ENCODE measurements at regions not wholly inside any gene's neighbourhood (a gene's known extent, or its start where the extent isn't known, plus 50 kb on each side); places are given as distances from the start of the nearest gene placed in this dataset.

DNA sequence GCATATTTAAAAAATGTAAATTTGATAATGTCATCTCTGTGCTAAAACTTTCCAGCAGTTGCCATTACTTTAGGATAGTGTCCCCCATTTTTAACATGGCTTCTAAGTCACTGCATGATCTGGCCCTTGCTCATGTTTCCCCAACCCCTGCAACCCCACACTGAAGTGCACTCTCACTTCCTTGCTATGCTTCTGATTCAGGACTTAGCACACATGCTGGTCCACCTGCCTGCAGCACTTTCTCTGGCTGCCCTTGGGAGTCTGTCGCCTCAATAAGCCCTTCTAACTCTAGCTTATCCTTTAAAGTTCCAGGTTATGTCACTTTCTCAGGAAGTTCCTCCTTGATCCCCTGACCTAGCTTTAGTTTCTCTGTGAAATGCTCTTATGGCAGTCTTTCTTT, 241.0 kb downstream of the POSTN start:
- BruUV-seq (replicated peaks) = no TSS peak
- CTCF ChIA-PET = no interaction called here

More for the DNA sequence above, 241.0 kb downstream of the POSTN start:
- Histone ChIP-seq H3K27me3 (ENCODE audit: insufficient read depth, low read length) (no peaks in the 10 kb centered on the region), H2AFZ (ENCODE audit: low read depth, low read length, poor library complexity, severe bottlenecking) (no peak overlapping the region), H3K4me2 (ENCODE audit: low read length) (no peak overlapping the region), H3K79me2 (ENCODE audit: insufficient read depth, low read length) (no peaks in the 10 kb centered on the region), H3K36me3 (ENCODE audit: control insufficient read depth in 1 of 2, insufficient read depth in 2 of 2, low read length in 2 of 2) (no peaks in the 10 kb centered on the region), H3K9ac (ENCODE audit: low read length) (no peak overlapping the region), H4K20me1 (ENCODE audit: insufficient read depth) (no peaks in the 10 kb centered on the region), H3K4me3 (replicated peaks in 1 of 2; ENCODE audit: low read depth in 1 of 2, low read length in 2 of 2) (no peak overlapping the region), H3K27ac (ENCODE audit: low read depth, low read length) (no peak overlapping the region), H3K9me2 (ENCODE audit: insufficient read depth) (no peaks in the 10 kb centered on the region), H3K9me3 (ENCODE audit: control insufficient read depth in 1 of 2, insufficient read depth in 1 of 2, low read depth in 1 of 2, low read length in 2 of 2) (peaks cover 12 to 13% of the 10 kb centered on the region in 2 experiments; a peak in 2 of 4 replicates), H3K4me1 (ENCODE audit: control insufficient read depth in 1 of 2, insufficient read depth in 2 of 2, low read length in 2 of 2) (no peaks in the 10 kb centered on the region)
- TF ChIP-seq, protein P1, sequence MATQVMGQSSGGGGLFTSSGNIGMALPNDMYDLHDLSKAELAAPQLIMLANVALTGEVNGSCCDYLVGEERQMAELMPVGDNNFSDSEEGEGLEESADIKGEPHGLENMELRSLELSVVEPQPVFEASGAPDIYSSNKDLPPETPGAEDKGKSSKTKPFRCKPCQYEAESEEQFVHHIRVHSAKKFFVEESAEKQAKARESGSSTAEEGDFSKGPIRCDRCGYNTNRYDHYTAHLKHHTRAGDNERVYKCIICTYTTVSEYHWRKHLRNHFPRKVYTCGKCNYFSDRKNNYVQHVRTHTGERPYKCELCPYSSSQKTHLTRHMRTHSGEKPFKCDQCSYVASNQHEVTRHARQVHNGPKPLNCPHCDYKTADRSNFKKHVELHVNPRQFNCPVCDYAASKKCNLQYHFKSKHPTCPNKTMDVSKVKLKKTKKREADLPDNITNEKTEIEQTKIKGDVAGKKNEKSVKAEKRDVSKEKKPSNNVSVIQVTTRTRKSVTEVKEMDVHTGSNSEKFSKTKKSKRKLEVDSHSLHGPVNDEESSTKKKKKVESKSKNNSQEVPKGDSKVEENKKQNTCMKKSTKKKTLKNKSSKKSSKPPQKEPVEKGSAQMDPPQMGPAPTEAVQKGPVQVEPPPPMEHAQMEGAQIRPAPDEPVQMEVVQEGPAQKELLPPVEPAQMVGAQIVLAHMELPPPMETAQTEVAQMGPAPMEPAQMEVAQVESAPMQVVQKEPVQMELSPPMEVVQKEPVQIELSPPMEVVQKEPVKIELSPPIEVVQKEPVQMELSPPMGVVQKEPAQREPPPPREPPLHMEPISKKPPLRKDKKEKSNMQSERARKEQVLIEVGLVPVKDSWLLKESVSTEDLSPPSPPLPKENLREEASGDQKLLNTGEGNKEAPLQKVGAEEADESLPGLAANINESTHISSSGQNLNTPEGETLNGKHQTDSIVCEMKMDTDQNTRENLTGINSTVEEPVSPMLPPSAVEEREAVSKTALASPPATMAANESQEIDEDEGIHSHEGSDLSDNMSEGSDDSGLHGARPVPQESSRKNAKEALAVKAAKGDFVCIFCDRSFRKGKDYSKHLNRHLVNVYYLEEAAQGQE (IDR thresholded peaks at IDR 0.05; ENCODE audit: low read depth) = no peak
- TF ChIP-seq JUND (IDR thresholded peaks at IDR 0.05) (no peak), POLR2AphosphoS5 (IDR thresholded peaks at IDR 0.05; ENCODE audit: low read depth, low read length) (no peak), EZH2 (IDR thresholded peaks at IDR 0.05) (no peak), CBX3 (IDR thresholded peaks at IDR 0.05; ENCODE audit: low read depth) (no peak), FOSL1 (IDR thresholded peaks at IDR 0.05; ENCODE audit: low read depth) (no peak)
- TF ChIP-seq, protein P2, sequence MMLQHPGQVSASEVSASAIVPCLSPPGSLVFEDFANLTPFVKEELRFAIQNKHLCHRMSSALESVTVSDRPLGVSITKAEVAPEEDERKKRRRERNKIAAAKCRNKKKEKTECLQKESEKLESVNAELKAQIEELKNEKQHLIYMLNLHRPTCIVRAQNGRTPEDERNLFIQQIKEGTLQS (IDR thresholded peaks at IDR 0.05) = no peak
- TF ChIP-seq, protein P3, sequence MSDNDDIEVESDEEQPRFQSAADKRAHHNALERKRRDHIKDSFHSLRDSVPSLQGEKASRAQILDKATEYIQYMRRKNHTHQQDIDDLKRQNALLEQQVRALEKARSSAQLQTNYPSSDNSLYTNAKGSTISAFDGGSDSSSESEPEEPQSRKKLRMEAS (IDR thresholded peaks at IDR 0.05) = no peak
- ChIA-PET POLR2A (no interaction called here), RAD21 (ENCODE audit: low non-redundant PET in 1 of 2, low total read pairs in 2 of 2, uncharacterized antibody in 2 of 2, unreplicated experiment in 2 of 2) (no interaction called here)
- ATAC-seq (no peak), DNase-seq (ENCODE audit: low read depth, low spot score) (no peak)
- intact Hi-C loops (cut with micrococcal nuclease) = no loop called here

Measured in HCT116 (cell line).